GM18867 (cell line): ENCODE measurements at regions not wholly inside any gene's neighbourhood (a gene's known extent, or its start where the extent isn't known, plus 50 kb on each side); places are given as distances from the start of the nearest gene placed in this dataset.
A peak's percentile ranks its signal among the peaks of the same experiment; 100 is the strongest.

Experiments used
- ATAC-seq: cut with Tn5 transposase; IDR thresholded peaks from one replicate; pipeline ENCODE4 v1.9.1; 2021; ENCODE audit warnings: mild to moderate bottlenecking, moderate library complexity; ENCODE audit not compliant: unreplicated experiment

GRCh38 chr3:194003114-194004057 is 132.6 kb upstream of the HES1 start:
- peak; percentile 67 for ATAC-seq

- ATAC-seq = no peak
Observed at GRCh38 chr3:194005930-194006501, 129.9 kb upstream of the HES1 start.

GRCh38 chr3:194007592-194008337 is 128.2 kb upstream of the HES1 start:
- no peak for ATAC-seq

GRCh38 chr3:194009019-194009418 is 126.9 kb upstream of the HES1 start:
- ATAC-seq = no peak

GRCh38 chr3:194009892-194010533 is 125.9 kb upstream of the HES1 start:
- ATAC-seq = no peak

- ATAC-seq = no peak
Observed at GRCh38 chr3:194011807-194012206, 124.1 kb upstream of the HES1 start.

GRCh38 chr3:194013928-194014327 is 122.0 kb upstream of the HES1 start:
- ATAC-seq = no peak

GRCh38 chr3:194014756-194015155 is 121.2 kb upstream of the HES1 start:
- no peak for ATAC-seq

- no peak for ATAC-seq
Observed at GRCh38 chr3:194019398-194020165, 116.4 kb upstream of the HES1 start.

GRCh38 chr3:194022052-194022451 is 113.9 kb upstream of the HES1 start:
- no peak for ATAC-seq

- ATAC-seq = no peak
Observed at GRCh38 chr3:194022816-194023215, 113.1 kb upstream of the HES1 start.

- ATAC-seq = no peak
Observed at GRCh38 chr3:194023501-194024280, 112.3 kb upstream of the HES1 start.

- ATAC-seq = no peak
Observed at GRCh38 chr3:194025119-194025518, 110.8 kb upstream of the HES1 start.

GRCh38 chr3:194025951-194026350 is 110.0 kb upstream of the HES1 start:
- no peak for ATAC-seq

GRCh38 chr3:194028434-194029004 is 107.4 kb upstream of the HES1 start:
- ATAC-seq = no peak

- no peak for ATAC-seq
Observed at GRCh38 chr3:194029846-194030245, 106.1 kb upstream of the HES1 start.

GRCh38 chr3:194030372-194030771 is 105.6 kb upstream of the HES1 start:
- no peak for ATAC-seq

GRCh38 chr3:194031349-194031748 is 104.6 kb upstream of the HES1 start:
- ATAC-seq = no peak
